ENCODE measurements at regions not wholly inside any gene's neighbourhood (a gene's known extent, or its start where the extent isn't known, plus 50 kb on each side); places are given as distances from the start of the nearest gene placed in this dataset.

GRCh38 chr20:56885521-56885920 is 256.4 kb downstream of the TFAP2C start:
- TF ChIP-seq SP1 (IDR thresholded peaks at IDR 0.05) (no peak), TARDBP (IDR thresholded peaks at IDR 0.05) (no peak), PKNOX1 (IDR thresholded peaks at IDR 0.05) (no peak), HDGF (IDR thresholded peaks at IDR 0.05; ENCODE audit: borderline replicate concordance) (no peak), FOXA1 (IDR thresholded peaks at IDR 0.05) (no peak), FOXM1 (IDR thresholded peaks at IDR 0.05; ENCODE audit: borderline replicate concordance) (no peak), CTBP1 (IDR thresholded peaks at IDR 0.05; ENCODE audit: borderline replicate concordance) (no peak), NFRKB (IDR thresholded peaks at IDR 0.05) (no peak), LEF1 (IDR thresholded peaks at IDR 0.05; ENCODE audit: borderline replicate concordance) (no peak), ARNT (IDR thresholded peaks at IDR 0.05) (no peak), ELF4 (IDR thresholded peaks at IDR 0.05) (no peak), SUZ12 (IDR thresholded peaks at IDR 0.05) (no peak), FOXK2 (IDR thresholded peaks at IDR 0.05) (no peak)

Data from HEK293T (cell line).